ENCODE measurements at regions not wholly inside any gene's neighbourhood (a gene's known extent, or its start where the extent isn't known, plus 50 kb on each side); places are given as distances from the start of the nearest gene placed in this dataset.
"Not testable (repeated sequence)": the region's sequence is repeated elsewhere in the genome, so short reads cannot be mapped to it uniquely, and the experiment has no call there.

GRCh38 chr5:67815455-67816391, 399.8 kb upstream of the PIK3R1 start:
- Mint-ChIP-seq H3K4me3 (no peak overlapping the region), H3K27me3 (peaks cover 2% of the 10 kb centered on the region), H3K36me3 (no peaks in the 10 kb centered on the region), H3K27ac (no peak overlapping the region), H3K9me3 (ENCODE audit: low read depth) (no peaks in the 10 kb centered on the region), H3K4me1 (ENCODE audit: low read depth) (no peaks in the 10 kb centered on the region)

GRCh38 chr5:67814569-67815311, 400.8 kb upstream of the PIK3R1 start:
- H3K27ac Mint-ChIP-seq, result no peak overlapping the region
- no peaks in the 10 kb centered on the region for H3K9me3 Mint-ChIP-seq (ENCODE audit: low read depth)
- no peaks in the 10 kb centered on the region for H3K4me1 Mint-ChIP-seq (ENCODE audit: low read depth)
- H3K27me3 Mint-ChIP-seq, result peaks cover 2% of the 10 kb centered on the region
- H3K36me3 Mint-ChIP-seq, result no peaks in the 10 kb centered on the region
- no peak overlapping the region for H3K4me3 Mint-ChIP-seq

GRCh38 chr5:67813877-67814539, 401.5 kb upstream of the PIK3R1 start:
- Mint-ChIP-seq H3K36me3 (no peaks in the 10 kb centered on the region), H3K27me3 (peaks cover 2% of the 10 kb centered on the region), H3K4me1 (ENCODE audit: low read depth) (no peaks in the 10 kb centered on the region), H3K27ac (no peak overlapping the region), H3K9me3 (ENCODE audit: low read depth) (no peaks in the 10 kb centered on the region), H3K4me3 (no peak overlapping the region)

- H3K4me1 Mint-ChIP-seq (ENCODE audit: low read depth), result no peaks in the 10 kb centered on the region
- H3K4me3 Mint-ChIP-seq, result no peak overlapping the region
- no peak overlapping the region for H3K27ac Mint-ChIP-seq
- H3K36me3 Mint-ChIP-seq, result no peaks in the 10 kb centered on the region
- H3K27me3 Mint-ChIP-seq, result peaks cover 2% of the 10 kb centered on the region
- no peaks in the 10 kb centered on the region for H3K9me3 Mint-ChIP-seq (ENCODE audit: low read depth)
Measured at GRCh38 chr5:67809589-67809988, 406.0 kb upstream of the PIK3R1 start.

- no peaks in the 10 kb centered on the region for H3K36me3 Mint-ChIP-seq
- no peak overlapping the region for H3K27ac Mint-ChIP-seq
- no peaks in the 10 kb centered on the region for H3K4me1 Mint-ChIP-seq (ENCODE audit: low read depth)
- H3K9me3 Mint-ChIP-seq (ENCODE audit: low read depth), result no peaks in the 10 kb centered on the region
- peaks cover 2% of the 10 kb centered on the region for H3K27me3 Mint-ChIP-seq
- no peak overlapping the region for H3K4me3 Mint-ChIP-seq
Measured at GRCh38 chr5:67808340-67808739, 407.2 kb upstream of the PIK3R1 start.

GRCh38 chr5:67807439-67807888, 408.1 kb upstream of the PIK3R1 start:
- no peaks in the 10 kb centered on the region for H3K27me3 Mint-ChIP-seq
- no peaks in the 10 kb centered on the region for H3K36me3 Mint-ChIP-seq
- no peak overlapping the region for H3K27ac Mint-ChIP-seq
- H3K4me3 Mint-ChIP-seq, result no peak overlapping the region
- H3K9me3 Mint-ChIP-seq (ENCODE audit: low read depth), result no peaks in the 10 kb centered on the region
- H3K4me1 Mint-ChIP-seq (ENCODE audit: low read depth), result no peaks in the 10 kb centered on the region

GRCh38 chr5:67806654-67807438, 408.7 kb upstream of the PIK3R1 start:
- H3K9me3 Mint-ChIP-seq (ENCODE audit: low read depth), result no peaks in the 10 kb centered on the region
- no peaks in the 10 kb centered on the region for H3K36me3 Mint-ChIP-seq
- no peak overlapping the region for H3K27ac Mint-ChIP-seq
- H3K4me3 Mint-ChIP-seq, result no peak overlapping the region
- H3K27me3 Mint-ChIP-seq, result no peaks in the 10 kb centered on the region
- no peaks in the 10 kb centered on the region for H3K4me1 Mint-ChIP-seq (ENCODE audit: low read depth)

- H3K4me3 Mint-ChIP-seq, result no peak overlapping the region
- H3K27me3 Mint-ChIP-seq, result no peaks in the 10 kb centered on the region
- H3K9me3 Mint-ChIP-seq (ENCODE audit: low read depth), result no peaks in the 10 kb centered on the region
- no peaks in the 10 kb centered on the region for H3K4me1 Mint-ChIP-seq (ENCODE audit: low read depth)
- no peaks in the 10 kb centered on the region for H3K36me3 Mint-ChIP-seq
- no peak overlapping the region for H3K27ac Mint-ChIP-seq
Measured at GRCh38 chr5:67805666-67806348, 409.7 kb upstream of the PIK3R1 start.

- Mint-ChIP-seq H3K27me3 (no peaks in the 10 kb centered on the region), H3K4me3 (no peak overlapping the region), H3K27ac (no peak overlapping the region), H3K4me1 (ENCODE audit: low read depth) (no peaks in the 10 kb centered on the region), H3K36me3 (no peaks in the 10 kb centered on the region), H3K9me3 (ENCODE audit: low read depth) (no peaks in the 10 kb centered on the region)
Measured at GRCh38 chr5:67802766-67803165, 412.8 kb upstream of the PIK3R1 start.

- Mint-ChIP-seq H3K27me3 (no peaks in the 10 kb centered on the region), H3K36me3 (no peaks in the 10 kb centered on the region), H3K4me1 (ENCODE audit: low read depth) (no peaks in the 10 kb centered on the region), H3K9me3 (ENCODE audit: low read depth) (no peaks in the 10 kb centered on the region), H3K27ac (no peak overlapping the region), H3K4me3 (no peak overlapping the region)
Measured at GRCh38 chr5:67799732-67800234, 415.8 kb upstream of the PIK3R1 start.

- H3K36me3 Mint-ChIP-seq; H3K27ac Mint-ChIP-seq; H3K27me3 Mint-ChIP-seq; H3K9me3 Mint-ChIP-seq (ENCODE audit: low read depth); H3K4me3 Mint-ChIP-seq; H3K4me1 Mint-ChIP-seq (ENCODE audit: low read depth): not testable (repeated sequence)
Measured at GRCh38 chr5:67798470-67798869, 417.1 kb upstream of the PIK3R1 start.

- no peaks in the 10 kb centered on the region for H3K27me3 Mint-ChIP-seq
- H3K27ac Mint-ChIP-seq, result no peak overlapping the region
- H3K9me3 Mint-ChIP-seq (ENCODE audit: low read depth), result no peaks in the 10 kb centered on the region
- H3K36me3 Mint-ChIP-seq, result no peaks in the 10 kb centered on the region
- no peaks in the 10 kb centered on the region for H3K4me1 Mint-ChIP-seq (ENCODE audit: low read depth)
- H3K4me3 Mint-ChIP-seq, result no peak overlapping the region
Measured at GRCh38 chr5:67795781-67796477, 419.6 kb upstream of the PIK3R1 start.

GRCh38 chr5:67793966-67794365, 421.6 kb upstream of the PIK3R1 start:
- Mint-ChIP-seq H3K4me3 (no peak overlapping the region), H3K36me3 (no peaks in the 10 kb centered on the region), H3K27ac (no peak overlapping the region), H3K4me1 (ENCODE audit: low read depth) (no peaks in the 10 kb centered on the region), H3K9me3 (ENCODE audit: low read depth) (no peaks in the 10 kb centered on the region), H3K27me3 (no peaks in the 10 kb centered on the region)

Measured in activated naive CD8-positive, alpha-beta T cell (primary cell).